ENCODE measurements at regions not wholly inside any gene's neighbourhood (a gene's known extent, or its start where the extent isn't known, plus 50 kb on each side); places are given as distances from the start of the nearest gene placed in this dataset.
"Not testable (repeated sequence)": the region's sequence is repeated elsewhere in the genome, so short reads cannot be mapped to it uniquely, and the experiment has no call there.

DNA sequence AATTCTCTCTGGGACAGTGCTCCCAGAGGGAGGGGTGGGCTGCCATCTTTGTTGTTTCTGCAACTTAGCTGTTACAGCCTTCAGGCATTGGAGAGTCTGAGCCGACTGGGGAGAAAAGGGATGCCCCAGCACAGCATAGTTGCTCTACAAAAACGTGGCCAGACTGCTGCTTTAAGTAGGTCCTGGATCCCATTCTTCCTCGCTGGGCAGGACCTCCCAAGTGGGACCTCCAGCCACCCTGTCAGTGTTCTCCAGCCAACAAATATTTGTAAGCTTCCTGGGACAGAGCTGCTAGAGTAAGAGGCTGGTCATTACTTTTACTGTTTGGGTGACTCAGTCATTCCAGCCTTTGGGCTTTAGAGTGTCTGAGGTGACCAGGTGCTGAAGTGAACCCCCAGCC, 292.7 kb upstream of the NREP start:
- Mint-ChIP-seq H3K9me3 (ENCODE audit: unreplicated experiment) (peaks cover 32% of the 10 kb centered on the region), H3K27me3 (ENCODE audit: unreplicated experiment) (no peaks in the 10 kb centered on the region), H3K27ac (ENCODE audit: unreplicated experiment) (no peak overlapping the region), H3K36me3 (ENCODE audit: unreplicated experiment) (peaks cover 3% of the 10 kb centered on the region), H3K4me1 (ENCODE audit: unreplicated experiment) (no peaks in the 10 kb centered on the region), H3K4me3 (ENCODE audit: unreplicated experiment) (no peak overlapping the region)
- TF ChIP-seq CTCF (IDR thresholded peaks at IDR 0.05), result no peak
- no peak for DNase-seq (ENCODE audit: extremely low spot score, unreplicated experiment)

DNA sequence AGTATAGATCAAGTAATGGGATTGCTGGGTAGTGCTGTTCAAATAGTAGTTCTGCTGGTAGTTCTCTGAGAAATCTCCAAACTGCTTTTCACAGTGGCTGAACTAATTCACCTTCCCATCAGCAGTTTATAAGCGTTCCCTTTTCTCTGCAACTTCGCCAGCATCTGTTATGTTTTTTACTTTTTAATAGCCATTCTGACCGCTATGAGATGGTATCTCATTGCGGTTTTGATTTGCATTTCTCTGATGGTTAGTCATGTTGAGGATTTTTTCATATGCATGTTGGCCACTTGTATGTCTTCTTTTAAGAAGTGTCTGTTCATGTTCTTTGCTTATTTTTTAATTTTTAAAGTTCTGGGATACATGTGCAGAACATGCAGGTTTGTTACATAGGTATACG, 279.2 kb upstream of the NREP start:
- H3K9me3 Mint-ChIP-seq (ENCODE audit: unreplicated experiment), result peaks cover 10% of the 10 kb centered on the region
- H3K27me3 Mint-ChIP-seq (ENCODE audit: unreplicated experiment), result no peaks in the 10 kb centered on the region
- no peak for DNase-seq (ENCODE audit: extremely low spot score, unreplicated experiment)
- no peaks in the 10 kb centered on the region for H3K4me1 Mint-ChIP-seq (ENCODE audit: unreplicated experiment)
- no peak for TF ChIP-seq CTCF (IDR thresholded peaks at IDR 0.05)
- peaks cover 2% of the 10 kb centered on the region for H3K36me3 Mint-ChIP-seq (ENCODE audit: unreplicated experiment)
- H3K27ac Mint-ChIP-seq (ENCODE audit: unreplicated experiment), result no peak overlapping the region
- H3K4me3 Mint-ChIP-seq (ENCODE audit: unreplicated experiment), result no peak overlapping the region

GRCh38 chr5:112034421-112034979, 277.5 kb upstream of the NREP start:
- Mint-ChIP-seq H3K27me3 (ENCODE audit: unreplicated experiment) (no peaks in the 10 kb centered on the region), H3K4me1 (ENCODE audit: unreplicated experiment) (no peaks in the 10 kb centered on the region), H3K36me3 (ENCODE audit: unreplicated experiment) (peaks cover 6% of the 10 kb centered on the region), H3K27ac (ENCODE audit: unreplicated experiment) (no peak overlapping the region), H3K9me3 (ENCODE audit: unreplicated experiment) (peaks cover 13% of the 10 kb centered on the region), H3K4me3 (ENCODE audit: unreplicated experiment) (no peak overlapping the region)
- no peak for DNase-seq (ENCODE audit: extremely low spot score, unreplicated experiment)
- TF ChIP-seq CTCF (IDR thresholded peaks at IDR 0.05), result no peak

- not testable (repeated sequence) for H3K36me3 Mint-ChIP-seq (ENCODE audit: unreplicated experiment); DNase-seq (ENCODE audit: extremely low spot score, unreplicated experiment); H3K27me3 Mint-ChIP-seq (ENCODE audit: unreplicated experiment); H3K4me3 Mint-ChIP-seq (ENCODE audit: unreplicated experiment); H3K9me3 Mint-ChIP-seq (ENCODE audit: unreplicated experiment); H3K4me1 Mint-ChIP-seq (ENCODE audit: unreplicated experiment); H3K27ac Mint-ChIP-seq (ENCODE audit: unreplicated experiment)
Measured at GRCh38 chr5:112026879-112027278, 269.9 kb upstream of the NREP start.

- no peak overlapping the region for H3K4me3 Mint-ChIP-seq (ENCODE audit: unreplicated experiment)
- H3K4me1 Mint-ChIP-seq (ENCODE audit: unreplicated experiment), result peaks cover 5% of the 10 kb centered on the region
- no peaks in the 10 kb centered on the region for H3K27me3 Mint-ChIP-seq (ENCODE audit: unreplicated experiment)
- peak overlapping the region; percentile 11 for H3K27ac Mint-ChIP-seq (ENCODE audit: unreplicated experiment)
- DNase-seq (ENCODE audit: extremely low spot score, unreplicated experiment), result no peak
- peaks cover 4% of the 10 kb centered on the region for H3K36me3 Mint-ChIP-seq (ENCODE audit: unreplicated experiment)
- no peak for TF ChIP-seq CTCF (IDR thresholded peaks at IDR 0.05)
- peaks cover 3% of the 10 kb centered on the region for H3K9me3 Mint-ChIP-seq (ENCODE audit: unreplicated experiment)
Measured at GRCh38 chr5:112025757-112026156, 268.8 kb upstream of the NREP start.

- no peak for DNase-seq (ENCODE audit: extremely low spot score, unreplicated experiment)
- no peak for TF ChIP-seq CTCF (IDR thresholded peaks at IDR 0.05)
- no peaks in the 10 kb centered on the region for H3K27me3 Mint-ChIP-seq (ENCODE audit: unreplicated experiment)
- H3K9me3 Mint-ChIP-seq (ENCODE audit: unreplicated experiment), result no peaks in the 10 kb centered on the region
- H3K4me1 Mint-ChIP-seq (ENCODE audit: unreplicated experiment), result peaks cover 5% of the 10 kb centered on the region
- peaks cover 3% of the 10 kb centered on the region for H3K36me3 Mint-ChIP-seq (ENCODE audit: unreplicated experiment)
- no peak overlapping the region for H3K4me3 Mint-ChIP-seq (ENCODE audit: unreplicated experiment)
- no peak overlapping the region for H3K27ac Mint-ChIP-seq (ENCODE audit: unreplicated experiment)
Measured at GRCh38 chr5:112024769-112025168, 267.8 kb upstream of the NREP start.

All from osteocyte (in vitro differentiated cells).